Ovary (tissue), 3 donors: ENCODE measurements at regions not wholly inside any gene's neighbourhood (a gene's known extent, or its start where the extent isn't known, plus 50 kb on each side); places are given as distances from the start of the nearest gene placed in this dataset.
"Not testable (repeated sequence)": the region's sequence is repeated elsewhere in the genome, so short reads cannot be mapped to it uniquely, and the experiment has no call there.

ENCODE experiments used
- CTCF ChIP-seq, 3 donors: fragments of 450-650 bp in 2 of 3; fragments of 200-600 bp in 1 of 3; IDR thresholded peaks; one replicate each; pipeline versions ENCODE4 v1.5.1 to v1.8.0; 2016 to 2022; ENCODE audit warnings: antibody characterized with exemption in 3 of 3, mild to moderate bottlenecking in 1 of 3
- POLR2A ChIP-seq: fragments of 450-650 bp; IDR thresholded peaks from one replicate; pipeline ENCODE4 v1.6.1; 2017; ENCODE audit warnings: antibody characterized with exemption, mild to moderate bottlenecking, moderate library complexity
- donor health status: DM: no; HTN: no; CAD: no.

DNA sequence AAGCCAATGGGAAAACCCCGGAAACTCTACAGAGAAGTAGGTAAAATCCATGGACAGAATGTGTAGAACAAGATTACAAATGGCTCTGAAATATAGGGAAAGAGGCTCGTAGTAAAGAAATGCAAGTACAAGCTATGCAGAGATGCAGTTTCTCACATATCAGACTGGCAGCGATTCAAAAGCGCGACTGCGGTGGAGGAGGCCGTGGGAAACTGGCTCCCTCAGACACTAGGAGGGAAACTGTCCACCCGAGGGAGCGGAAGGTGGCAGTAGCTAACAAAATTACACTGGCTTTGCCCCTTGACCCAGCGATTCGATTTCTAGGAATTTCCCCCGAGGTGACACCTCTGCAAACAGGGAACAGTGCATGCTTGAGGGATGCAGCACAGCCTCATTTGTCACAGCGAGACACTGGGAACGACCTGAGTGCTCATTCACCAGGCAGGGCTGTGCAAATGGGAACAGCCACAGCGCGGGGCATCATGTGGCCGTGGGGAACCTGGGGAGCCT is 349.3 kb downstream of the CNTNAP3B start:
- not testable (repeated sequence) for TF ChIP-seq CTCF (IDR thresholded peaks at IDR 0.05); POLR2A
